ENCODE measurements at regions not wholly inside any gene's neighbourhood (a gene's known extent, or its start where the extent isn't known, plus 50 kb on each side); places are given as distances from the start of the nearest gene placed in this dataset.

GRCh38 chr3:18901571-18901970 lies 246.7 kb upstream of the KCNH8 start:
- Histone ChIP-seq H3K4me3 (no peak overlapping the region), H3K27me3 (no peaks in the 10 kb centered on the region), H3K36me3 (no peaks in the 10 kb centered on the region), H3K9me3 (no peaks in the 10 kb centered on the region), H3K4me1 (no peaks in the 10 kb centered on the region), H3K27ac (no peak overlapping the region)
- TF ChIP-seq CTCF (IDR thresholded peaks at IDR 0.05) (no peak), POLR2A (IDR thresholded peaks at IDR 0.05) (no peak)
- DNase-seq (no peak), ATAC-seq (no peak)
- WGBS (ENCODE audit: insufficient coverage, low coverage, low lambda C conversion rate, missing lambda C conversion rate): 13% methylated on average over 2 of the region's 2 CpGs
- intact Hi-C loops (cut with DNase I): no loop called here

- no peak for DNase-seq
- 12% methylated on average over 3 of the region's 3 CpGs for WGBS (ENCODE audit: insufficient coverage, low coverage, low lambda C conversion rate, missing lambda C conversion rate)
- no peak overlapping the region for H3K4me3 ChIP-seq
Observed at GRCh38 chr3:18900994-18901393, 247.3 kb upstream of the KCNH8 start.

GRCh38 chr3:18898911-18899310 lies 249.4 kb upstream of the KCNH8 start:
- Histone ChIP-seq H3K27me3 (no peaks in the 10 kb centered on the region), H3K36me3 (no peaks in the 10 kb centered on the region), H3K9me3 (no peaks in the 10 kb centered on the region), H3K4me3 (no peak overlapping the region), H3K4me1 (no peaks in the 10 kb centered on the region), H3K27ac (no peak overlapping the region)
- no peak for TF ChIP-seq POLR2A (IDR thresholded peaks at IDR 0.05)
- TF ChIP-seq CTCF (IDR thresholded peaks at IDR 0.05): no peak
- intact Hi-C loops (cut with DNase I): no loop called here
- WGBS (ENCODE audit: insufficient coverage, low coverage, low lambda C conversion rate, missing lambda C conversion rate): 57% methylated on average over 1 of the region's 1 CpG
- no peak for DNase-seq
- ATAC-seq: no peak

More at GRCh38 chr3:18900994-18901393, 247.3 kb upstream of the KCNH8 start:
- Histone ChIP-seq H3K27me3 (no peaks in the 10 kb centered on the region), H3K4me1 (no peaks in the 10 kb centered on the region), H3K27ac (no peak overlapping the region), H3K9me3 (no peaks in the 10 kb centered on the region), H3K36me3 (no peaks in the 10 kb centered on the region)
- intact Hi-C loops (cut with DNase I): no loop called here
- ATAC-seq: no peak
- no peak for TF ChIP-seq POLR2A (IDR thresholded peaks at IDR 0.05)
- TF ChIP-seq CTCF (IDR thresholded peaks at IDR 0.05): no peak

- TF ChIP-seq POLR2A (IDR thresholded peaks at IDR 0.05) (no peak), CTCF (IDR thresholded peaks at IDR 0.05) (no peak)
- intact Hi-C loops (cut with DNase I): no loop called here
- Histone ChIP-seq H3K27me3 (no peaks in the 10 kb centered on the region), H3K4me3 (no peak overlapping the region), H3K4me1 (no peaks in the 10 kb centered on the region), H3K36me3 (no peaks in the 10 kb centered on the region), H3K9me3 (no peaks in the 10 kb centered on the region), H3K27ac (no peak overlapping the region)
- 40% methylated on average over 1 of the region's 1 CpG for WGBS (ENCODE audit: insufficient coverage, low coverage, low lambda C conversion rate, missing lambda C conversion rate)
- no peak for ATAC-seq
- DNase-seq: no peak
Observed at GRCh38 chr3:18892756-18893155, 255.6 kb upstream of the KCNH8 start.

GRCh38 chr3:18892047-18892446 lies 256.3 kb upstream of the KCNH8 start:
- 56% methylated on average over 2 of the region's 2 CpGs for WGBS (ENCODE audit: insufficient coverage, low coverage, low lambda C conversion rate, missing lambda C conversion rate)
- Histone ChIP-seq H3K27me3 (no peaks in the 10 kb centered on the region), H3K4me3 (no peak overlapping the region), H3K4me1 (no peaks in the 10 kb centered on the region), H3K9me3 (no peaks in the 10 kb centered on the region), H3K36me3 (no peaks in the 10 kb centered on the region), H3K27ac (no peak overlapping the region)
- no peak for DNase-seq
- TF ChIP-seq POLR2A (IDR thresholded peaks at IDR 0.05) (no peak), CTCF (IDR thresholded peaks at IDR 0.05) (no peak)
- no peak for ATAC-seq
- intact Hi-C loops (cut with DNase I): no loop called here

All from right lobe of liver (tissue), 6 donors.